K562 (cell line): ENCODE measurements at regions not wholly inside any gene's neighbourhood (a gene's known extent, or its start where the extent isn't known, plus 50 kb on each side); places are given as distances from the start of the nearest gene placed in this dataset.

Source experiments
- ATAC-seq: fragments of 200-7000 bp; cut with Tn5 transposase; 3 replicates; pipeline ENCODE4 v1.9.1; 2020; ENCODE audit warnings: moderate library complexity
- BruUV-seq: library from RNA; stranded (reverse); fragments of 400-500 nt; replicated peaks from 2 replicates; lab custom pipeline; 2021; lab: Mats Ljungman, UMichigan
- CTCF ChIA-PET: fragments of 300-600 bp; formaldehyde crosslinking; extraction: SDS; loops from one replicate; lab custom pipeline; 2021; ENCODE audit warnings: low intra/inter-chr PET ratio; lab: Yijun Ruan, JAX
- POLR2A ChIA-PET: fragments of 300-600, 350-650 bp; sonication (Branson Sonifier 250); formaldehyde crosslinking; extraction: SDS; loops from one replicate; lab custom pipeline; 2021; ENCODE audit warnings: antibody characterized with exemption, inconsistent platforms; lab: Yijun Ruan, JAX
- DNase-seq, 4 experiments: peaks; one replicate each; pipeline versions ENCODE4 v3.0.0 to v3.0.0-alpha.2; 2011 to 2018; ENCODE audit warnings: low spot score in 3 of 4, mixed read lengths in 3 of 4; ENCODE audit errors: extremely low read depth in 1 of 4
- FAIRE-seq: peaks from 2 replicates; lab custom pipeline; 2011; peaks lifted over from hg19 to GRCh38; lab: Jason Lieb, UNC
- H2AFZ ChIP-seq: 2 replicates; pipeline ENCODE4 v1.6.0; 2011; ENCODE audit warnings: low read depth, low read length, control low read depth, inconsistent platforms
- H3K27ac ChIP-seq: fragments of 200-600 bp; 3 replicates; pipeline ENCODE4 v1.8.0; 2011; ENCODE audit warnings: low read depth, mild to moderate bottlenecking, control low read depth, inconsistent platforms, low read length, moderate library complexity, mixed read lengths; ENCODE audit errors: extremely low read depth
- H3K27me3 ChIP-seq, 2 experiments: fragments of 300-600 bp in 1 of 2; 2 replicates in 1 of 2; 3 replicates in 1 of 2; pipeline versions ENCODE4 v1.6.0 to v1.8.0; 2011; ENCODE audit warnings: inconsistent platforms in 2 of 2, low read length in 2 of 2, mild to moderate bottlenecking in 1 of 2, mixed read lengths in 1 of 2, moderate library complexity in 1 of 2; ENCODE audit not compliant: control insufficient read depth in 2 of 2, insufficient read depth in 2 of 2
- H3K36me3 ChIP-seq: fragments of 300-600 bp; 3 replicates; pipeline ENCODE4 v1.8.0; 2011; ENCODE audit warnings: mild to moderate bottlenecking, low read length, inconsistent platforms; ENCODE audit not compliant: control insufficient read depth, insufficient read depth
- H3K4me1 ChIP-seq, 2 experiments: fragments of 200-600 bp in 1 of 2; replicated peaks in 1 of 2; 2 replicates in 1 of 2; 3 replicates in 1 of 2; pipeline versions ENCODE4 v1.5.1 to v1.8.0; 2011; ENCODE audit warnings: inconsistent platforms in 2 of 2, low read length in 2 of 2, mild to moderate bottlenecking in 1 of 2, mixed read lengths in 1 of 2, moderate library complexity in 1 of 2; ENCODE audit not compliant: control insufficient read depth in 2 of 2, insufficient read depth in 2 of 2
- H3K4me2 ChIP-seq: 2 replicates; pipeline ENCODE4 v1.6.1; 2011; ENCODE audit warnings: low read length, control low read depth, inconsistent platforms, mixed read lengths; ENCODE audit not compliant: insufficient read depth
- H3K4me3 ChIP-seq: fragments of 200-600 bp; sonication (generic), shearing (Covaris generic); 2 replicates; pipeline ENCODE4 v1.5.1; 2016; ENCODE audit warnings: control low read depth, inconsistent platforms
- H3K79me2 ChIP-seq: fragments of 200-600 bp; 3 replicates; pipeline ENCODE4 v1.8.0; 2011; ENCODE audit warnings: low read length, inconsistent platforms; ENCODE audit not compliant: control insufficient read depth, insufficient read depth
- H3K9ac ChIP-seq, 2 experiments: 2 replicates each; pipeline versions ENCODE4 v1.6.0 to v1.6.1; 2011; ENCODE audit warnings: low read depth in 2 of 2, low read length in 2 of 2, control low read depth in 1 of 2, inconsistent platforms in 1 of 2, mild to moderate bottlenecking in 1 of 2, mixed read lengths in 1 of 2; ENCODE audit not compliant: insufficient read depth in 1 of 2
- H3K9me1 ChIP-seq: one replicate; pipeline ENCODE4 v1.6.0; 2011; ENCODE audit warnings: inconsistent platforms, mild to moderate bottlenecking, low read length, moderate library complexity; ENCODE audit not compliant: control insufficient read depth, insufficient read depth
- H3K9me3 ChIP-seq: replicated peaks from 2 replicates; pipeline ENCODE4 v1.5.1; 2011; ENCODE audit warnings: low read depth, low read length, inconsistent platforms; ENCODE audit not compliant: control insufficient read depth, insufficient read depth
- H4K20me1 ChIP-seq: replicated peaks from 2 replicates; pipeline ENCODE4 v1.6.1; 2011; ENCODE audit warnings: low read length, inconsistent platforms, mixed read lengths; ENCODE audit not compliant: control insufficient read depth, insufficient read depth
- BCL6 ChIP-seq: fragments of 250-450 bp; sonication (Bioruptor Pico); IDR thresholded peaks from 2 replicates; pipeline ENCODE4 v1.4.0; 2020
- CGGBP1 ChIP-seq: fragments of 250-450 bp; sonication (Bioruptor Pico); IDR thresholded peaks from 2 replicates; pipeline ENCODE4 v1.9.0; 2021; ENCODE audit warnings: mild to moderate bottlenecking
- CREB3L1 ChIP-seq: fragments of 450-650 bp; IDR thresholded peaks from 2 replicates; pipeline ENCODE4 v1.6.1; 2014; ENCODE audit warnings: low read depth, mild to moderate bottlenecking, moderate library complexity, borderline replicate concordance
- E2F4 ChIP-seq: sonication (generic); formaldehyde crosslinking; IDR thresholded peaks from 2 replicates; pipeline ENCODE4 v1.8.0; 2022; ENCODE audit warnings: mild to moderate bottlenecking, low read depth, missing genetic modification reagents
- HDGF ChIP-seq: fragments of 450-650 bp; IDR thresholded peaks from 2 replicates; pipeline ENCODE4 v1.6.1; 2016
- HLTF ChIP-seq: fragments of 450-650 bp; IDR thresholded peaks from 2 replicates; pipeline ENCODE4 v1.6.1; 2016
- IFI16 ChIP-seq: fragments of 250-450 bp; sonication (Bioruptor Pico); IDR thresholded peaks from 2 replicates; pipeline ENCODE4 v2.1.2; 2022; ENCODE audit warnings: mild to moderate bottlenecking, inconsistent platforms
- KLF1 ChIP-seq: fragments of 450-650 bp; IDR thresholded peaks from 2 replicates; pipeline ENCODE4 v1.6.1; 2016; ENCODE audit warnings: missing genetic modification characterization, missing compliant biosample characterization
- POU5F1 ChIP-seq: fragments of 150-350 bp; IDR thresholded peaks from 2 replicates; pipeline ENCODE4 v1.6.1; 2014; ENCODE audit warnings: borderline replicate concordance, low read length, low read depth, mild to moderate bottlenecking; ENCODE audit not compliant: partially characterized antibody
- RBFOX2 ChIP-seq: fragments of 200-400 bp; formaldehyde crosslinking; IDR thresholded peaks from 2 replicates; pipeline ENCODE4 v1.6.1; 2017; ENCODE audit warnings: low read depth, mild to moderate bottlenecking, low read length, moderate library complexity
- RBM22 ChIP-seq: fragments of 200-400 bp; formaldehyde crosslinking; IDR thresholded peaks from 2 replicates; pipeline ENCODE4 v1.6.1; 2018; ENCODE audit warnings: low read length, low read depth; ENCODE audit not compliant: poor library complexity, severe bottlenecking
- SMC3 ChIP-seq: conservative IDR thresholded peaks from 2 replicates; pipeline ENCODE4 v1.6.1; 2011; ENCODE audit warnings: low read depth, low read length, improper control_type of control experiment; ENCODE audit not compliant: insufficient read depth
- TBL1XR1 ChIP-seq, 2 experiments: IDR thresholded peaks; 2 replicates each; pipeline ENCODE4 v1.6.1; 2012; ENCODE audit warnings: improper control_type of control experiment in 2 of 2, low read length in 2 of 2, mild to moderate bottlenecking in 1 of 2
- ZKSCAN8 ChIP-seq: fragments of 200-800 bp; sonication (Bioruptor generic); IDR thresholded peaks from 2 replicates; pipeline ENCODE4 v1.6.1; 2016; ENCODE audit warnings: missing genetic modification characterization, missing compliant biosample characterization
- ZNF740 ChIP-seq, 3 experiments: fragments of 200-800 bp in 1 of 3; sonication (Bioruptor generic) in 1 of 3; sonication (generic) in 1 of 3; formaldehyde crosslinking in 1 of 3; IDR thresholded peaks; 2 replicates each; pipeline versions ENCODE4 v1.6.1 to v1.8.0; 2016 to 2022; ENCODE audit warnings: mild to moderate bottlenecking in 2 of 3, missing compliant biosample characterization in 2 of 3, missing genetic modification characterization in 2 of 3, missing genetic modification reagents in 1 of 3
- WGBS: fragments of 100-300 bp; shearing (Covaris generic); methylation state at CpG from one replicate; pipeline ENCODE4 v1.1.6; 2016; ENCODE audit warnings: low coverage, mixed read lengths; ENCODE audit not compliant: insufficient coverage; ENCODE audit errors: missing lambda C conversion rate; 5-methylcytosine and 5-hydroxymethylcytosine counted together
- in situ Hi-C: fragments of 300-500 bp; cut with MboI; formaldehyde crosslinking; loops from 4 replicates; pipeline ENCODE4 v1.15.0; 2018; ENCODE audit warnings: inconsistent platforms, mixed read lengths
- intact Hi-C: fragments of 100-400 bp; cut with micrococcal nuclease; formaldehyde crosslinking; loops from 2 replicates; pipeline ENCODE4 v1.14.2; 2022
- TF ChIP-seq, protein P1 (sequence below): fragments of 250-450 bp; sonication (Bioruptor Pico); IDR thresholded peaks from 2 replicates; pipeline ENCODE4 v1.9.0; 2021; ENCODE audit warnings: mild to moderate bottlenecking, inconsistent platforms
- TF ChIP-seq, protein P2 (sequence below): fragments of 450-650 bp; IDR thresholded peaks from 2 replicates; pipeline ENCODE4 v1.6.1; 2016

DNA sequence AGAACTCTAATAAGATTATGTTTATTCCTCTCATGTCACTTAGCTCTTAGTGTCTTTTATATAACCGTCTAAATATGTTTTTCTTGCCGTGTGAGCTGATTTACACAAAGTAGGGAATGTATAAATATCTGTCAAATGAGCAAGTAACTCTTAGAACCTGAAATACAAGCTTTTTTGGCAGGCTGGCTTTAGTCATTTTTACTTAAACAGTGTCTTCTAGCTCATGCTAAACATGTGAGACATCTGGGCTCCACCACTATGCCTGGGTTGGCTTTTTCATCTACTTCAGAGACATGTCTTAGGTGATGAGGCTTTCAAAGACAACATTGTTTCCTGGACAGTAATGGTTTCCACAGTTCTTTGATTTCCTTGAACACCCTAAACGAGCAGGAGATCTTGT is 137.2 kb upstream of the ZNF608 start:
- ChIA-PET POLR2A (no interaction called here), CTCF (no interaction called here)
- intact Hi-C loops (no loop called here), in situ Hi-C loops (no loop called here)
- H3K9me3 ChIP-seq, result no peaks in the 10 kb centered on the region
- no peaks in the 10 kb centered on the region for H3K27me3 ChIP-seq
- H3K4me2 ChIP-seq, result no peak overlapping the region
- no peak for DNase-seq
- no peak for ATAC-seq
- no peak overlapping the region for H3K27ac ChIP-seq
- H3K36me3 ChIP-seq, result no peaks in the 10 kb centered on the region
- BruUV-seq, result no TSS peak
- H3K9ac ChIP-seq, result no peak overlapping the region
- no peaks in the 10 kb centered on the region for H3K4me1 ChIP-seq
- H4K20me1 ChIP-seq, result no peaks in the 10 kb centered on the region
- H3K4me3 ChIP-seq, result no peak overlapping the region
- H2AFZ ChIP-seq, result no peak overlapping the region
- FAIRE-seq, result no peak
- H3K79me2 ChIP-seq, result no peaks in the 10 kb centered on the region
- H3K9me1 ChIP-seq, result no peaks in the 10 kb centered on the region
- 18% methylated on average over 3 of the region's 3 CpGs for WGBS
- TF ChIP-seq, protein P1, sequence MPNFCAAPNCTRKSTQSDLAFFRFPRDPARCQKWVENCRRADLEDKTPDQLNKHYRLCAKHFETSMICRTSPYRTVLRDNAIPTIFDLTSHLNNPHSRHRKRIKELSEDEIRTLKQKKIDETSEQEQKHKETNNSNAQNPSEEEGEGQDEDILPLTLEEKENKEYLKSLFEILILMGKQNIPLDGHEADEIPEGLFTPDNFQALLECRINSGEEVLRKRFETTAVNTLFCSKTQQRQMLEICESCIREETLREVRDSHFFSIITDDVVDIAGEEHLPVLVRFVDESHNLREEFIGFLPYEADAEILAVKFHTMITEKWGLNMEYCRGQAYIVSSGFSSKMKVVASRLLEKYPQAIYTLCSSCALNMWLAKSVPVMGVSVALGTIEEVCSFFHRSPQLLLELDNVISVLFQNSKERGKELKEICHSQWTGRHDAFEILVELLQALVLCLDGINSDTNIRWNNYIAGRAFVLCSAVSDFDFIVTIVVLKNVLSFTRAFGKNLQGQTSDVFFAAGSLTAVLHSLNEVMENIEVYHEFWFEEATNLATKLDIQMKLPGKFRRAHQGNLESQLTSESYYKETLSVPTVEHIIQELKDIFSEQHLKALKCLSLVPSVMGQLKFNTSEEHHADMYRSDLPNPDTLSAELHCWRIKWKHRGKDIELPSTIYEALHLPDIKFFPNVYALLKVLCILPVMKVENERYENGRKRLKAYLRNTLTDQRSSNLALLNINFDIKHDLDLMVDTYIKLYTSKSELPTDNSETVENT (CRISPR knock-in tag), result no peak
- TF ChIP-seq TBL1XR1 (IDR thresholded peaks at IDR 0.05; ENCODE audit: low read length in 2 of 2) (no peak), E2F4 (CRISPR knock-in tag) (no peak), IFI16 (no peak), CGGBP1 (CRISPR knock-in tag) (no peak), POU5F1 (no peak), KLF1 (tag) (no peak), RBFOX2 (no peak), HLTF (no peak), CREB3L1 (no peak), RBM22 (no peak), SMC3 (no peak), ZNF740 (CRISPR knock-in tag; IDR thresholded peaks at IDR 0.05) (no peak), ZNF740 (tag; IDR thresholded peaks at IDR 0.05) (no peak), BCL6 (no peak), ZKSCAN8 (CRISPR knock-in tag) (no peak), HDGF (no peak)
- TF ChIP-seq, protein P2, sequence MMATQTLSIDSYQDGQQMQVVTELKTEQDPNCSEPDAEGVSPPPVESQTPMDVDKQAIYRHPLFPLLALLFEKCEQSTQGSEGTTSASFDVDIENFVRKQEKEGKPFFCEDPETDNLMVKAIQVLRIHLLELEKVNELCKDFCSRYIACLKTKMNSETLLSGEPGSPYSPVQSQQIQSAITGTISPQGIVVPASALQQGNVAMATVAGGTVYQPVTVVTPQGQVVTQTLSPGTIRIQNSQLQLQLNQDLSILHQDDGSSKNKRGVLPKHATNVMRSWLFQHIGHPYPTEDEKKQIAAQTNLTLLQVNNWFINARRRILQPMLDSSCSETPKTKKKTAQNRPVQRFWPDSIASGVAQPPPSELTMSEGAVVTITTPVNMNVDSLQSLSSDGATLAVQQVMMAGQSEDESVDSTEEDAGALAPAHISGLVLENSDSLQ, result no peak
